H9 (cell line): ENCODE measurements at regions not wholly inside any gene's neighbourhood (a gene's known extent, or its start where the extent isn't known, plus 50 kb on each side); places are given as distances from the start of the nearest gene placed in this dataset.

Source experiments
- DNase-seq: peaks from one replicate; pipeline ENCODE4 v3.0.0-alpha.2; 2017
- H2AFZ ChIP-seq: one replicate; pipeline ENCODE4 v1.6.1; 2013; ENCODE audit warnings: mild to moderate bottlenecking, low read length, control low read depth, moderate library complexity
- H2AK5ac ChIP-seq: 2 replicates; pipeline ENCODE4 v1.6.1; 2013; ENCODE audit warnings: low read length, control low read depth, mixed read lengths; ENCODE audit not compliant: insufficient read length
- H2BK120ac ChIP-seq: one replicate; pipeline ENCODE4 v1.6.1; 2013; ENCODE audit warnings: low read depth, mild to moderate bottlenecking, low read length, control low read depth, inconsistent platforms; ENCODE audit not compliant: poor library complexity, severe bottlenecking
- H2BK12ac ChIP-seq: 2 replicates; pipeline ENCODE4 v1.6.1; 2013; ENCODE audit warnings: low read length, control low read depth, mixed read lengths, low read depth; ENCODE audit not compliant: insufficient read length
- H2BK15ac ChIP-seq: 2 replicates; pipeline ENCODE4 v1.6.1; 2013; ENCODE audit warnings: low read depth, low read length, control low read depth
- H2BK20ac ChIP-seq: one replicate; pipeline ENCODE4 v1.6.1; 2013; ENCODE audit warnings: low read depth, mild to moderate bottlenecking, low read length, control low read depth, inconsistent platforms; ENCODE audit not compliant: poor library complexity, severe bottlenecking
- H2BK5ac ChIP-seq: 2 replicates; pipeline ENCODE4 v1.6.1; 2013; ENCODE audit warnings: low read length, control low read depth, mixed read lengths; ENCODE audit not compliant: insufficient read length
- H3K14ac ChIP-seq: 2 replicates; pipeline ENCODE4 v1.6.1; 2013; ENCODE audit warnings: low read length, control low read depth; ENCODE audit not compliant: insufficient read depth
- H3K18ac ChIP-seq: 2 replicates; pipeline ENCODE4 v1.6.1; 2013; ENCODE audit warnings: low read depth, mild to moderate bottlenecking, mixed read lengths, low read length, control low read depth; ENCODE audit not compliant: insufficient read length
- H3K23ac ChIP-seq: 2 replicates; pipeline ENCODE4 v1.6.1; 2013; ENCODE audit warnings: low read length, control low read depth, mixed read lengths, low read depth; ENCODE audit not compliant: insufficient read length
- H3K23me2 ChIP-seq: 2 replicates; pipeline ENCODE4 v1.6.1; 2013; ENCODE audit warnings: low read depth, mild to moderate bottlenecking, mixed read lengths, low read length, control low read depth; ENCODE audit not compliant: insufficient read length, poor library complexity, severe bottlenecking
- H3K27ac ChIP-seq: 2 replicates; pipeline ENCODE4 v1.5.1; 2013; ENCODE audit warnings: low read length, control low read depth, mixed read lengths, low read depth; ENCODE audit not compliant: insufficient read length
- H3K27me3 ChIP-seq: 2 replicates; pipeline ENCODE4 v1.6.1; 2013; ENCODE audit warnings: low read length, control low read depth, inconsistent platforms; ENCODE audit not compliant: insufficient read depth
- H3K4ac ChIP-seq: 2 replicates; pipeline ENCODE4 v1.6.1; 2013; ENCODE audit warnings: low read depth, mild to moderate bottlenecking, control low read depth, inconsistent platforms, low read length, moderate library complexity
- H3K4me1 ChIP-seq: 2 replicates; pipeline ENCODE4 v1.6.1; 2013; ENCODE audit warnings: low read length, control low read depth, inconsistent platforms; ENCODE audit not compliant: insufficient read depth
- H3K4me2 ChIP-seq: 2 replicates; pipeline ENCODE4 v1.6.1; 2013; ENCODE audit warnings: low read length, control low read depth, mixed read lengths; ENCODE audit not compliant: insufficient read length, insufficient read depth
- H3K56ac ChIP-seq: 2 replicates; pipeline ENCODE4 v1.6.1; 2013; ENCODE audit warnings: low read depth, mild to moderate bottlenecking, mixed read lengths, low read length, control low read depth; ENCODE audit not compliant: insufficient read length
- H3K79me1 ChIP-seq: 2 replicates; pipeline ENCODE4 v1.6.1; 2013; ENCODE audit warnings: low read depth, mild to moderate bottlenecking, moderate library complexity, low read length, control low read depth, inconsistent platforms; ENCODE audit not compliant: insufficient read depth, poor library complexity, severe bottlenecking
- H3K79me2 ChIP-seq: 2 replicates; pipeline ENCODE4 v1.6.1; 2013; ENCODE audit warnings: low read length, control low read depth, inconsistent platforms; ENCODE audit not compliant: insufficient read depth
- H3K9ac ChIP-seq: 2 replicates; pipeline ENCODE4 v1.6.1; 2013; ENCODE audit warnings: low read length, control low read depth, mixed read lengths; ENCODE audit not compliant: insufficient read length; ENCODE audit errors: extremely low read depth
- H3K9me3 ChIP-seq: one replicate; pipeline ENCODE4 v1.6.1; 2013; ENCODE audit warnings: low read depth, low read length, inconsistent platforms; ENCODE audit not compliant: control insufficient read depth
- H3T11ph ChIP-seq: one replicate; pipeline ENCODE4 v1.6.1; 2013; ENCODE audit warnings: mild to moderate bottlenecking, low read length, control low read depth, inconsistent platforms
- H4K20me1 ChIP-seq: one replicate; pipeline ENCODE4 v1.6.1; 2013; ENCODE audit not compliant: control insufficient read depth, insufficient read length, insufficient read depth
- H4K5ac ChIP-seq: 2 replicates; pipeline ENCODE4 v1.6.1; 2013; ENCODE audit warnings: low read depth, mild to moderate bottlenecking, mixed read lengths, low read length, control low read depth; ENCODE audit not compliant: insufficient read length
- H4K8ac ChIP-seq: replicated peaks from 2 replicates; pipeline ENCODE4 v1.6.1; 2013; ENCODE audit warnings: low read length, control low read depth, mixed read lengths, low read depth; ENCODE audit not compliant: insufficient read length
- H4K91ac ChIP-seq: 2 replicates; pipeline ENCODE4 v1.6.1; 2013; ENCODE audit warnings: low read depth, mild to moderate bottlenecking, moderate library complexity, mixed read lengths, low read length, control low read depth; ENCODE audit not compliant: insufficient read length
- H3K27ac Mint-ChIP-seq, 3 experiments: 2 replicates in 2 of 3; 3 replicates in 1 of 3; pipeline ENCODE4 v1.8.0; 2020 to 2021; ENCODE audit warnings: mixed read lengths in 3 of 3, mild to moderate bottlenecking in 1 of 3, moderate library complexity in 1 of 3
- H3K27me3 Mint-ChIP-seq: 2 replicates; pipeline ENCODE4 v1.8.0; 2021; ENCODE audit warnings: low read depth, mild to moderate bottlenecking, moderate library complexity, mixed read lengths
- H3K36me3 Mint-ChIP-seq, 3 experiments: 2 replicates in 2 of 3; 3 replicates in 1 of 3; pipeline ENCODE4 v1.8.0; 2020 to 2021; ENCODE audit warnings: low read depth in 3 of 3, mixed read lengths in 3 of 3; ENCODE audit not compliant: insufficient read depth in 1 of 3
- H3K4me1 Mint-ChIP-seq, 2 experiments: 2 replicates each; pipeline ENCODE4 v1.8.0; 2020; ENCODE audit warnings: mixed read lengths in 2 of 2
- H3K4me3 Mint-ChIP-seq, 2 experiments: 2 replicates in 1 of 2; 3 replicates in 1 of 2; pipeline ENCODE4 v1.8.0; 2020 to 2021; ENCODE audit warnings: mild to moderate bottlenecking in 2 of 2, mixed read lengths in 2 of 2, moderate library complexity in 1 of 2
- H3K9me3 Mint-ChIP-seq, 2 experiments: 2 replicates in 1 of 2; 3 replicates in 1 of 2; pipeline ENCODE4 v1.8.0; 2020; ENCODE audit warnings: mild to moderate bottlenecking in 2 of 2, mixed read lengths in 2 of 2, moderate library complexity in 1 of 2
- whole genome bisulfite sequencing: extraction: QIAGEN DNeasy Blood & Tissue Kit; methylation state at CpG from one replicate; pipeline ENCODE4 v1.1.7; 2013; ENCODE audit warnings: missing lambda C conversion rate, low lambda C conversion rate, mixed read lengths; ENCODE audit not compliant: insufficient read length; ENCODE audit errors: extremely low coverage; 5-methylcytosine and 5-hydroxymethylcytosine counted together
- TF ChIP-seq, protein P1 (sequence below): fragments of 200-600 bp; sonication (generic); conservative IDR thresholded peaks from 3 replicates; pipeline ENCODE4 v1.8.0; 2021; ENCODE audit warnings: antibody characterized with exemption, mild to moderate bottlenecking

- Mint-ChIP-seq H3K4me1 (peaks cover 2 to 4% of the 10 kb centered on the region in 2 experiments; a peak in 1 of 4 replicates), H3K9me3 (peaks cover 0 to 4% of the 10 kb centered on the region in 2 experiments; a peak in 2 of 5 replicates), H3K36me3 (peaks cover 0 to 6% (median 1%) of the 10 kb centered on the region in 3 experiments; a peak in 2 of 7 replicates), H3K27ac (no peak overlapping the region), H3K4me3 (no peak overlapping the region), H3K27me3 (peaks cover 7% of the 10 kb centered on the region)
- H4K91ac ChIP-seq: no peak overlapping the region
- no peak for DNase-seq
- no peaks in the 10 kb centered on the region for H3K79me1 ChIP-seq
- H3K4me2 ChIP-seq: no peak overlapping the region
- H3T11ph ChIP-seq: no peak overlapping the region
- H2BK12ac ChIP-seq: no peak overlapping the region
- H3K23ac ChIP-seq: no peak overlapping the region
- H3K14ac ChIP-seq: no peak overlapping the region
- H2AFZ ChIP-seq: no peak overlapping the region
- no peak overlapping the region for H3K56ac ChIP-seq
- H4K5ac ChIP-seq: no peak overlapping the region
- no peak overlapping the region for H4K8ac ChIP-seq
- no peaks in the 10 kb centered on the region for H3K27me3 ChIP-seq
- no peak overlapping the region for H3K27ac ChIP-seq
- WGBS: no CpG with 5 or more reads among the region's 6 CpGs
- H2BK20ac ChIP-seq: no peak overlapping the region
- no peak overlapping the region for H2AK5ac ChIP-seq
- no peak overlapping the region for H3K4ac ChIP-seq
- H3K4me1 ChIP-seq: no peaks in the 10 kb centered on the region
- no peaks in the 10 kb centered on the region for H4K20me1 ChIP-seq
- H2BK120ac ChIP-seq: no peak overlapping the region
- no peak overlapping the region for H2BK5ac ChIP-seq
- no peaks in the 10 kb centered on the region for H3K79me2 ChIP-seq
- no peak overlapping the region for H3K9ac ChIP-seq
- H3K18ac ChIP-seq: no peak overlapping the region
- TF ChIP-seq, protein P1, sequence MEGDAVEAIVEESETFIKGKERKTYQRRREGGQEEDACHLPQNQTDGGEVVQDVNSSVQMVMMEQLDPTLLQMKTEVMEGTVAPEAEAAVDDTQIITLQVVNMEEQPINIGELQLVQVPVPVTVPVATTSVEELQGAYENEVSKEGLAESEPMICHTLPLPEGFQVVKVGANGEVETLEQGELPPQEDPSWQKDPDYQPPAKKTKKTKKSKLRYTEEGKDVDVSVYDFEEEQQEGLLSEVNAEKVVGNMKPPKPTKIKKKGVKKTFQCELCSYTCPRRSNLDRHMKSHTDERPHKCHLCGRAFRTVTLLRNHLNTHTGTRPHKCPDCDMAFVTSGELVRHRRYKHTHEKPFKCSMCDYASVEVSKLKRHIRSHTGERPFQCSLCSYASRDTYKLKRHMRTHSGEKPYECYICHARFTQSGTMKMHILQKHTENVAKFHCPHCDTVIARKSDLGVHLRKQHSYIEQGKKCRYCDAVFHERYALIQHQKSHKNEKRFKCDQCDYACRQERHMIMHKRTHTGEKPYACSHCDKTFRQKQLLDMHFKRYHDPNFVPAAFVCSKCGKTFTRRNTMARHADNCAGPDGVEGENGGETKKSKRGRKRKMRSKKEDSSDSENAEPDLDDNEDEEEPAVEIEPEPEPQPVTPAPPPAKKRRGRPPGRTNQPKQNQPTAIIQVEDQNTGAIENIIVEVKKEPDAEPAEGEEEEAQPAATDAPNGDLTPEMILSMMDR: no peak
- H2BK15ac ChIP-seq: no peak overlapping the region
- H3K23me2 ChIP-seq: no peaks in the 10 kb centered on the region
- H3K9me3 ChIP-seq: no peaks in the 10 kb centered on the region
Observed at GRCh38 chr17:14595656-14596055, 294.8 kb downstream of the HS3ST3B1 start.
